ENCODE measurements at regions not wholly inside any gene's neighbourhood (a gene's known extent, or its start where the extent isn't known, plus 50 kb on each side); places are given as distances from the start of the nearest gene placed in this dataset.

DNA sequence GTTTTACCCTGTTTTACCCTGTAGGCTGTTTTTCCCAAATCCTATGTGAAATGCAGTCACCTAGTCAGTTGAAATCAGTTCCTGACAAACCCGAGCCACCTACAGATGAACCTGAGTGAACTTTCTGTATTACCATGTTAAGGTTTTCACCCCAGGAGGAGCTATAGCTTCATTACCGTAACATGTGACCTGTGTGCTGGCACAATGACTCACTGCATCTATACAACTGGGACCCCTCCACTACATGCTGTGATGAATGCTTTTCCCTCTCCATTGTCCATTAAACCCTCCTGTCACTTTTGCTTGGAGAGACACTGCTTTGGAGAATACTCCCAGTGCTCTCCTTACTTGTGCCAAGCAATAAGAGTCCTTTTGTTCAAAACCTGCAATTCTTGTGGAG, 1974.8 kb downstream of the EFNA5 start:
- TF ChIP-seq GATA2 (IDR thresholded peaks at IDR 0.05; ENCODE audit: low read depth, low read length): no peak
- no peak for TF ChIP-seq GATA3 (IDR thresholded peaks at IDR 0.05; ENCODE audit: low read depth, low read length)
